ENCODE measurements at regions not wholly inside any gene's neighbourhood (a gene's known extent, or its start where the extent isn't known, plus 50 kb on each side); places are given as distances from the start of the nearest gene placed in this dataset.

- no peak for TF ChIP-seq CTCF (IDR thresholded peaks at IDR 0.05; ENCODE audit: low read length)
- no peak for TF ChIP-seq EZH2phosphoT487 (IDR thresholded peaks at IDR 0.05; ENCODE audit: low read length)
These were observed 112.9 kb upstream of the ACTBL2 start for GRCh38 chr5:57595523-57595991.

Data from MM.1S (cell line).